ENCODE measurements at regions not wholly inside any gene's neighbourhood (a gene's known extent, or its start where the extent isn't known, plus 50 kb on each side); places are given as distances from the start of the nearest gene placed in this dataset.

DNA sequence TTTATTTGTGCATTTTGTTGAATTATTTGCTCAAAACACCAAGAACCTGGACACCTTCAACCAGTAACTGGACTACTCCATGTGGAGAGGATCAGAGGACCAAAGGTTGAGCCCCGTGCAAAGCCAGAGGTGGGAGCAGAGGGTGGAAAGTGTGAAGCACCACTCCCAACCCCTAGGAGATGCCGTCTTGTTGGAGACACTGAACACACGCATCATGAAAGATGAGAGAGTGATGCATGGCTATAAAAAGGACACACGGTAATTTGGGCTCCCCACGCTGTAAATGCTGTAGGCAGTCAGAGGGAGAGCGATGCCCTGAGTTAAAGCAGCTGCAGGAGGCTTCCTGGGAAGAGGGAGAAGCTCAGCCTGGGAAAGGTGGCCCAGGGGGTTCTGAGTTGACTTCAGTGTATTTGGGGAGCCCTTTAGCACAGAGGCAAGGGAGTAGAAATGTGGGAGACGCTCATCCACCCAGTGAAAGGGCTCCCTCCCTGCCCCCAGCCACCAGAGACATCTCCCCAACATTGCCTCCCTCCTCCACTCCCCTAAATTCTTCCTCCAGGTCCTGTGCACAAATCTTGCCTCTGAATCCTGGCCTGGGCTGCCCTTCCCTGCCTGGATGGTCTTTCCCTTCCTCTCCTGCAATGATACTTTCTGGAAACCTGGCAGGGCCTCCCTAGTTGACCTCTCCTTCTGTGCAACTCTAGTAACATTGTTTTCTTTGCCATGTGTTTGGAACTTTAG is 55.8 kb upstream of the IYD start:
- TF ChIP-seq CEBPB (IDR thresholded peaks at IDR 0.05) (no peak), TCF12 (IDR thresholded peaks at IDR 0.05; ENCODE audit: low read depth) (no peak), ZBTB7A (IDR thresholded peaks at IDR 0.05; ENCODE audit: low read depth) (no peak), YY1 (IDR thresholded peaks at IDR 0.05; ENCODE audit: low read depth) (no peak), TAF1 (IDR thresholded peaks at IDR 0.05; ENCODE audit: low read depth) (no peak), EP300 (IDR thresholded peaks at IDR 0.05; ENCODE audit: borderline replicate concordance) (no peak), EGR1 (IDR thresholded peaks at IDR 0.05) (no peak), TEAD4 (IDR thresholded peaks at IDR 0.05) (no peak), RAD21 (IDR thresholded peaks at IDR 0.05; ENCODE audit: low read depth) (no peak), FOXM1 (IDR thresholded peaks at IDR 0.05; ENCODE audit: borderline replicate concordance, low read depth) (no peak), NFIC (IDR thresholded peaks at IDR 0.05) (no peak), CREB1 (IDR thresholded peaks at IDR 0.05; ENCODE audit: low read depth) (no peak)
- TF ChIP-seq, protein P1, sequence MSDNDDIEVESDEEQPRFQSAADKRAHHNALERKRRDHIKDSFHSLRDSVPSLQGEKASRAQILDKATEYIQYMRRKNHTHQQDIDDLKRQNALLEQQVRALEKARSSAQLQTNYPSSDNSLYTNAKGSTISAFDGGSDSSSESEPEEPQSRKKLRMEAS (IDR thresholded peaks at IDR 0.05) = no peak
- TF ChIP-seq, protein P2, sequence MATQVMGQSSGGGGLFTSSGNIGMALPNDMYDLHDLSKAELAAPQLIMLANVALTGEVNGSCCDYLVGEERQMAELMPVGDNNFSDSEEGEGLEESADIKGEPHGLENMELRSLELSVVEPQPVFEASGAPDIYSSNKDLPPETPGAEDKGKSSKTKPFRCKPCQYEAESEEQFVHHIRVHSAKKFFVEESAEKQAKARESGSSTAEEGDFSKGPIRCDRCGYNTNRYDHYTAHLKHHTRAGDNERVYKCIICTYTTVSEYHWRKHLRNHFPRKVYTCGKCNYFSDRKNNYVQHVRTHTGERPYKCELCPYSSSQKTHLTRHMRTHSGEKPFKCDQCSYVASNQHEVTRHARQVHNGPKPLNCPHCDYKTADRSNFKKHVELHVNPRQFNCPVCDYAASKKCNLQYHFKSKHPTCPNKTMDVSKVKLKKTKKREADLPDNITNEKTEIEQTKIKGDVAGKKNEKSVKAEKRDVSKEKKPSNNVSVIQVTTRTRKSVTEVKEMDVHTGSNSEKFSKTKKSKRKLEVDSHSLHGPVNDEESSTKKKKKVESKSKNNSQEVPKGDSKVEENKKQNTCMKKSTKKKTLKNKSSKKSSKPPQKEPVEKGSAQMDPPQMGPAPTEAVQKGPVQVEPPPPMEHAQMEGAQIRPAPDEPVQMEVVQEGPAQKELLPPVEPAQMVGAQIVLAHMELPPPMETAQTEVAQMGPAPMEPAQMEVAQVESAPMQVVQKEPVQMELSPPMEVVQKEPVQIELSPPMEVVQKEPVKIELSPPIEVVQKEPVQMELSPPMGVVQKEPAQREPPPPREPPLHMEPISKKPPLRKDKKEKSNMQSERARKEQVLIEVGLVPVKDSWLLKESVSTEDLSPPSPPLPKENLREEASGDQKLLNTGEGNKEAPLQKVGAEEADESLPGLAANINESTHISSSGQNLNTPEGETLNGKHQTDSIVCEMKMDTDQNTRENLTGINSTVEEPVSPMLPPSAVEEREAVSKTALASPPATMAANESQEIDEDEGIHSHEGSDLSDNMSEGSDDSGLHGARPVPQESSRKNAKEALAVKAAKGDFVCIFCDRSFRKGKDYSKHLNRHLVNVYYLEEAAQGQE (IDR thresholded peaks at IDR 0.05; ENCODE audit: low read depth) = no peak
- TF ChIP-seq, protein P3, sequence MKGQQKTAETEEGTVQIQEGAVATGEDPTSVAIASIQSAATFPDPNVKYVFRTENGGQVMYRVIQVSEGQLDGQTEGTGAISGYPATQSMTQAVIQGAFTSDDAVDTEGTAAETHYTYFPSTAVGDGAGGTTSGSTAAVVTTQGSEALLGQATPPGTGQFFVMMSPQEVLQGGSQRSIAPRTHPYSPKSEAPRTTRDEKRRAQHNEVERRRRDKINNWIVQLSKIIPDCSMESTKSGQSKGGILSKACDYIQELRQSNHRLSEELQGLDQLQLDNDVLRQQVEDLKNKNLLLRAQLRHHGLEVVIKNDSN (IDR thresholded peaks at IDR 0.05) = no peak

DNA sequence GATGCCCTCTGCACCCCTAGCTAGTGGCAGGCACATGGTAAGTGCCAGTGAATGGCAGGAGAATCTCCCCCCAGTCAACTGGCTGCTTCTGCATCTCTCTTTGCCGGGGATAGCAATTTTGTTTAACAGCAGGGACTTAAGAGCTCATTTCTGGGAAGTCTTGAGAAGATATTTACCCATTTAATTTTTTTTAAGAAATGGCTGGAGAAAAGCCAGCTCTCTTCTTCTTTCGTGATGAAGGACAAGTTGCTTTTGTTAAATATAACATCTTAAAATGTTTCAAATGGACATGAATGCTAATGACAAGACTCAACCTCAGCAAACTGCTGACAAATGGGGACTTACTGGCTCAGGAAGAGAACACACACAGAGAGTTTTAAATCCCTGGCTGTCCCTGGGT is 55.0 kb upstream of the IYD start:
- TF ChIP-seq EGR1 (IDR thresholded peaks at IDR 0.05) = no peak
- TF ChIP-seq RAD21 (IDR thresholded peaks at IDR 0.05; ENCODE audit: low read depth) = no peak
- TF ChIP-seq, protein P1 (IDR thresholded peaks at IDR 0.05) = no peak
- TF ChIP-seq ZBTB7A (IDR thresholded peaks at IDR 0.05; ENCODE audit: low read depth) = no peak
- TF ChIP-seq TEAD4 (IDR thresholded peaks at IDR 0.05) = no peak
- TF ChIP-seq, protein P3 (IDR thresholded peaks at IDR 0.05) = no peak
- TF ChIP-seq CEBPB (IDR thresholded peaks at IDR 0.05) = no peak
- no peak for TF ChIP-seq FOXM1 (IDR thresholded peaks at IDR 0.05; ENCODE audit: borderline replicate concordance, low read depth)
- no peak for TF ChIP-seq NFIC (IDR thresholded peaks at IDR 0.05)
- TF ChIP-seq TAF1 (IDR thresholded peaks at IDR 0.05; ENCODE audit: low read depth) = no peak
- TF ChIP-seq, protein P2 (IDR thresholded peaks at IDR 0.05; ENCODE audit: low read depth) = no peak

DNA sequence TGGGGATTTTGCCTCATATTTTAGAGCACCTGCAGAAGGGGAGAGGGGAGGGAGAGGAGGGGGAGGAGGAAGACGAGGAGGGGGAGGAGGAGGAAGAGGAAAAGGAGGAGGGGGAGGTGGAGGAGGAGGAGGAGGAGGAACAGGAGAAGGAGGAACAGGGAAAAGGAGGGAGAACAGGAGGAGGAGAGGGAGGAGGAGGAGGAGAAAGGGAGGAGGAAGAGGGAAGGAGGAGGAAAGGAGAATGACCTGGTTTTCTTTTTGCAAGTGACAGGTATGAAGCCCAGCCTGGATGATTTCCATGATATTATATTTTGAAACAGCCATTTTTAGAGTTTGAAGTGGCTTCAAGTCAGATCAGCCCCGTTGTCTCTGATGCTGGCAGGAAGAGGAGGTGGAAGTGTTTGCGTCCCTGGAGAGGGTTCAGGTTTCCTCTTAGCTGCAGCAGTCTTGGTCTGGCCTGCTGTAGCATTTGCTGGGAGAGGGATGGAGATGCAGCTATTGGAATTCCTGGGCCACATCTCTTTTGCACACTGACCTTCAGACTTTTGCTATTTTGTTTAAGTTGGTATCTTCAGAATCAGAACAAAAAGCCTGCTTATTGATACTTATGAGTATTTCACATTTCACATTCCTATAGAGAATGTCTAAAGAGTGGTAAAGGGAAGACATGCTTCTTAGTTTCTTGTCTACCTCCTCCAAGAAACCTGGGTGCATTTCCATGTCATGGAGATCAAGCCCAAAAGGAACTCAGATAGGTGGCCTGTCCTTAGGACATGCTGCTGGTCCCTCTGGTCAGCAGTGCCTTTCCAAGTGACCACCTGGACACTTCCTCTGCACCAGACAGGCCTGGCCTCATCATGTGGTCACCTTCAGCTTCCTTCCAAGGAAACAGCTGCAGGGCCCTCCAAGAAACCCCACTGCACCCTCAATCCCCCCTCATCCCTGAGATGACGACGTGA is 54.3 kb upstream of the IYD start:
- no peak for TF ChIP-seq NFIC (IDR thresholded peaks at IDR 0.05)
- TF ChIP-seq TAF1 (IDR thresholded peaks at IDR 0.05; ENCODE audit: low read depth) = no peak
- TF ChIP-seq TEAD4 (IDR thresholded peaks at IDR 0.05) = no peak

DNA sequence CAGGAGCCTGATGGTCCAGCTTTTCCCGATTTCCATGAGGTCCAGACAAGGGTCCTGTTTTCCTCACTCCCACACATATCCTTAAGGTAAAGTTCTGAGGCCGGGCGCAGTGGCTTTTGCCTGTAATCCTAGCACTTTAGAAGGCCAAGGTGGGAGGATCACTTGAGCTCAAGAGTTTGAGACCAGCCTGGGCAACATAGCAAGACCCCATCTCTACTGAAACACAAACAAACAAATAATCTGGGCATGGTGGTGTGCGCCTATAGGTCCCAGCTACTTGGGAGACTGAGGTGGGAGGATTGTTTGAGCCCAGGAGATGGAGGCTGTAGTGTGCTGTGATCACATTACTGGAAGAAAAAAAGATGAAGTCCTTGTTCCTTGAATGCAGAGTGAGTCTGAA is 53.2 kb upstream of the IYD start:
- TF ChIP-seq EGR1 (IDR thresholded peaks at IDR 0.05) = no peak
- no peak for TF ChIP-seq FOXM1 (IDR thresholded peaks at IDR 0.05; ENCODE audit: borderline replicate concordance, low read depth)
- no peak for TF ChIP-seq CREB1 (IDR thresholded peaks at IDR 0.05; ENCODE audit: low read depth)
- no peak for TF ChIP-seq NFIC (IDR thresholded peaks at IDR 0.05)
- no peak for TF ChIP-seq YY1 (IDR thresholded peaks at IDR 0.05; ENCODE audit: low read depth)
- no peak for TF ChIP-seq RAD21 (IDR thresholded peaks at IDR 0.05; ENCODE audit: low read depth)
- no peak for TF ChIP-seq EP300 (IDR thresholded peaks at IDR 0.05; ENCODE audit: borderline replicate concordance)
- TF ChIP-seq CEBPB (IDR thresholded peaks at IDR 0.05) = no peak
- no peak for TF ChIP-seq TEAD4 (IDR thresholded peaks at IDR 0.05)
- no peak for TF ChIP-seq TAF1 (IDR thresholded peaks at IDR 0.05; ENCODE audit: low read depth)
- TF ChIP-seq, protein P3 (IDR thresholded peaks at IDR 0.05) = no peak
- TF ChIP-seq, protein P2 (IDR thresholded peaks at IDR 0.05; ENCODE audit: low read depth) = no peak
- TF ChIP-seq ZBTB7A (IDR thresholded peaks at IDR 0.05; ENCODE audit: low read depth) = no peak
- TF ChIP-seq TCF12 (IDR thresholded peaks at IDR 0.05; ENCODE audit: low read depth) = no peak
- TF ChIP-seq, protein P1 (IDR thresholded peaks at IDR 0.05) = no peak

Data from Ishikawa (cell line).